ENCODE measurements at regions not wholly inside any gene's neighbourhood (a gene's known extent, or its start where the extent isn't known, plus 50 kb on each side); places are given as distances from the start of the nearest gene placed in this dataset.
A peak's percentile ranks its signal among the peaks of the same experiment; 100 is the strongest.

DNA sequence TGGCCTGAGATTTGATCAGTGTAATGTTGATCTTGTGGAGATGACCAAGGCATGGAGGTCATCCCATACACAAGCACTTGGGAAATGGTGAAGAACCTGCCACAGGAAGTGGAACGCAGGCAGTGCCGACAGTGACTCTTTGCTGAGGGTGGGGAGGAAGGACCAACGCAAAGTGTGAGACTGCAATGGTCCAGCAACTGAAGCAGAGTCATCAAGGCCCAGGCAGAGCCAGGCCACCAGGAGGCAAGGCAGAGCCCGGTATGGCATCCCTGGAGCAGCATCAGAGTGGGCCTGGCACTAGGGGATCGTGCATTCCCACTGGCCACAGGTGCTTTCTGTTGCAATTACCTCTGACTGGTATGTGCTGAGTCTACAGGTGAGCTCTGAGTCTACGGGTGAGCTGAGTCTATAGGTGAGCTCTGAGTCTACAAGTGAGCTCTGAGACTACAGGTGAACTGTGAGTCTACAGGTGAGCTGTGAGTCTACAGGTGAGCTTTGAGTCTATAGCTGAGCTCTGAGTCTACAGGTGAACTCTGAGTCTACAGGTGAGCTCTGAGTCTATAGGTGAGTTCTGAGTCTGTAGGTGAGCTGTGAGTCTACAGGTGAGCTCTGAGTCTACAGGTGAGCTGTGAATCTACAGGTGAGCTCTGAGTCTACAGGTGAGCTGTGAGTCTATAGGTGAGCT, 132.9 kb downstream of the KLF6 start:
- Histone ChIP-seq H3K36me3 (ENCODE audit: control insufficient read depth, insufficient read depth, low read length) (no peaks in the 10 kb centered on the region), H4K91ac (ENCODE audit: insufficient read depth, low read depth, low read length) (no peak overlapping the region), H2AK9ac (replicated peaks; ENCODE audit: low read depth, low read length, poor library complexity) (no peak overlapping the region), H4K5ac (ENCODE audit: low read depth, low read length) (no peak overlapping the region), H4K8ac (ENCODE audit: low read depth in 2 of 2, low read length in 2 of 2) (no peak overlapping the region), H2BK20ac (ENCODE audit: low read depth, low read length) (no peak overlapping the region), H3K9ac (ENCODE audit: low read depth, low read length) (no peak overlapping the region), H3K23ac (ENCODE audit: low read depth, low read length) (no peak overlapping the region), H3K4me3 (ENCODE audit: insufficient read depth, low read depth, low read length) (no peak overlapping the region), H3K56ac (ENCODE audit: extremely low read depth, insufficient read depth, low read length) (no peak overlapping the region), H2AFZ (replicated peaks; ENCODE audit: low read length, poor library complexity) (peak overlapping the region; percentile 9), H3K18ac (ENCODE audit: low read depth, low read length) (no peak overlapping the region), H4K20me1 (ENCODE audit: insufficient read depth, low read length) (no peaks in the 10 kb centered on the region), H3K79me1 (ENCODE audit: low read depth in 1 of 2, low read length in 2 of 2) (no peaks in the 10 kb centered on the region), H2BK5ac (ENCODE audit: low read depth, low read length, poor library complexity, severe bottlenecking) (no peak overlapping the region), H3K4me2 (ENCODE audit: low read depth, low read length) (no peak overlapping the region), H3K14ac (replicated peaks; ENCODE audit: low read depth, low read length) (no peak overlapping the region), H3K4me1 (ENCODE audit: control insufficient read depth, insufficient read depth, low read length) (no peaks in the 10 kb centered on the region), H3K27me3 (ENCODE audit: control insufficient read depth, insufficient read depth, low read length) (no peaks in the 10 kb centered on the region), H3K4ac (ENCODE audit: low read depth, low read length) (no peak overlapping the region), H3K9me1 (ENCODE audit: insufficient read depth, low read length) (peaks cover 9% of the 10 kb centered on the region), H2AK5ac (ENCODE audit: low read depth, low read length) (peak overlapping the region; percentile 57), H2BK120ac (ENCODE audit: low read depth, low read length) (no peak overlapping the region), H3K27ac (ENCODE audit: insufficient read depth, low read length) (no peak overlapping the region), H2BK15ac (ENCODE audit: low read depth, low read length) (no peak overlapping the region), H3K9me3 (ENCODE audit: control insufficient read depth, insufficient read depth, low read length) (no peaks in the 10 kb centered on the region)
- ATAC-seq (ENCODE audit: low read depth) (no peak), DNase-seq (no peak)
- WGBS, 2 experiments (ENCODE audit: extremely low coverage in 2 of 2, insufficient read length in 1 of 2): no CpG with 5 or more reads among the region's 6 CpGs
- in situ Hi-C loops (cut with MboI; ENCODE audit: low sequenced_read_pairs): no loop called here
- POLR2A ChIA-PET (ENCODE audit: unreplicated experiment): no interaction called here
- TF ChIP-seq, protein P1, sequence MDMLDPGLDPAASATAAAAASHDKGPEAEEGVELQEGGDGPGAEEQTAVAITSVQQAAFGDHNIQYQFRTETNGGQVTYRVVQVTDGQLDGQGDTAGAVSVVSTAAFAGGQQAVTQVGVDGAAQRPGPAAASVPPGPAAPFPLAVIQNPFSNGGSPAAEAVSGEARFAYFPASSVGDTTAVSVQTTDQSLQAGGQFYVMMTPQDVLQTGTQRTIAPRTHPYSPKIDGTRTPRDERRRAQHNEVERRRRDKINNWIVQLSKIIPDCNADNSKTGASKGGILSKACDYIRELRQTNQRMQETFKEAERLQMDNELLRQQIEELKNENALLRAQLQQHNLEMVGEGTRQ (IDR thresholded peaks at IDR 0.05; ENCODE audit: low read depth, low read length): no peak
- no peak for TF ChIP-seq RAD21 (IDR thresholded peaks at IDR 0.05; ENCODE audit: low read length)
- no peak for TF ChIP-seq MAFK (IDR thresholded peaks at IDR 0.05; ENCODE audit: low read depth, low read length)
- TF ChIP-seq, protein P2, sequence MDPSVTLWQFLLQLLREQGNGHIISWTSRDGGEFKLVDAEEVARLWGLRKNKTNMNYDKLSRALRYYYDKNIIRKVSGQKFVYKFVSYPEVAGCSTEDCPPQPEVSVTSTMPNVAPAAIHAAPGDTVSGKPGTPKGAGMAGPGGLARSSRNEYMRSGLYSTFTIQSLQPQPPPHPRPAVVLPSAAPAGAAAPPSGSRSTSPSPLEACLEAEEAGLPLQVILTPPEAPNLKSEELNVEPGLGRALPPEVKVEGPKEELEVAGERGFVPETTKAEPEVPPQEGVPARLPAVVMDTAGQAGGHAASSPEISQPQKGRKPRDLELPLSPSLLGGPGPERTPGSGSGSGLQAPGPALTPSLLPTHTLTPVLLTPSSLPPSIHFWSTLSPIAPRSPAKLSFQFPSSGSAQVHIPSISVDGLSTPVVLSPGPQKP (IDR thresholded peaks at IDR 0.05; ENCODE audit: borderline replicate concordance, low read depth, low read length): no peak
- no peak for TF ChIP-seq MXI1 (IDR thresholded peaks at IDR 0.05; ENCODE audit: borderline replicate concordance, low read depth, low read length)
- TF ChIP-seq SMC3 (IDR thresholded peaks at IDR 0.05; ENCODE audit: low read depth, low read length): no peak
- TF ChIP-seq FOS (IDR thresholded peaks at IDR 0.05; ENCODE audit: low read depth, low read length): no peak
- no peak for TF ChIP-seq RFX5 (IDR thresholded peaks at IDR 0.05; ENCODE audit: low read depth, low read length)
- TF ChIP-seq POLR2A (IDR thresholded peaks at IDR 0.05; ENCODE audit: low read depth, low read length): no peak
- no peak for TF ChIP-seq NFE2L2 (IDR thresholded peaks at IDR 0.05; ENCODE audit: low read depth, low read length)
- TF ChIP-seq BHLHE40 (IDR thresholded peaks at IDR 0.05; ENCODE audit: low read depth, low read length): no peak
- no peak for TF ChIP-seq RCOR1 (IDR thresholded peaks at IDR 0.05; ENCODE audit: insufficient replicate concordance, low read length)
- TF ChIP-seq CEBPB (IDR thresholded peaks at IDR 0.05; ENCODE audit: low read depth, low read length): no peak
- no peak for TF ChIP-seq MAZ (IDR thresholded peaks at IDR 0.05; ENCODE audit: borderline replicate concordance, low read depth, low read length)
- BruUV-seq (replicated peaks): no TSS peak
- CTCF ChIA-PET: interaction anchor here (0.7 kb wide), 1 partner anchor 19 kb away, joined by 3 read pairs; no protein-coding TSS in a partner anchor
- intact Hi-C loops (cut with micrococcal nuclease): no loop called here
- dilution Hi-C loops (cut with HindIII; ENCODE audit: low sequenced_read_pairs, unreplicated experiment): no loop called here
